GM23338 (cell line): ENCODE measurements at regions not wholly inside any gene's neighbourhood (a gene's known extent, or its start where the extent isn't known, plus 50 kb on each side); places are given as distances from the start of the nearest gene placed in this dataset.

Experiments
- ATAC-seq: fragments of 200-7000 bp; cut with Tn5 transposase; 3 replicates; pipeline ENCODE4 v1.9.1; 2020
- DNase-seq: peaks from one replicate; pipeline ENCODE4 v3.0.0-alpha.2; 2015; ENCODE audit warnings: low spot score
- H2AFZ ChIP-seq: fragments of 200-600 bp; sonication (generic); 2 replicates; pipeline ENCODE4 v1.8.0; 2016; ENCODE audit warnings: antibody characterized with exemption, mild to moderate bottlenecking, moderate library complexity
- H3F3A ChIP-seq: fragments of 200-600 bp; sonication (generic); replicated peaks from 2 replicates; pipeline ENCODE4 v1.8.0; 2017; ENCODE audit warnings: antibody characterized with exemption, mixed run types, low read depth
- H3K27ac ChIP-seq: fragments of 200-600 bp; sonication (generic); 2 replicates; pipeline ENCODE4 v1.6.1; 2016; ENCODE audit warnings: low read depth
- H3K27me3 ChIP-seq: fragments of 200-600 bp; sonication (generic); 2 replicates; pipeline ENCODE4 v1.8.0; 2016; ENCODE audit warnings: mild to moderate bottlenecking, mixed run types, moderate library complexity; ENCODE audit not compliant: insufficient read depth
- H3K36me3 ChIP-seq: fragments of 200-600 bp; sonication (generic); 2 replicates; pipeline ENCODE4 v1.8.0; 2016; ENCODE audit warnings: mild to moderate bottlenecking; ENCODE audit not compliant: insufficient read depth
- H3K4me1 ChIP-seq: fragments of 200-600 bp; sonication (generic); 2 replicates; pipeline ENCODE4 v1.8.0; 2016; ENCODE audit warnings: mild to moderate bottlenecking, moderate library complexity; ENCODE audit not compliant: insufficient read depth
- H3K4me2 ChIP-seq: fragments of 200-600 bp; sonication (generic); 2 replicates; pipeline ENCODE4 v1.7.1; 2017; ENCODE audit warnings: mixed run types
- H3K4me3 ChIP-seq: fragments of 200-600 bp; sonication (generic); 2 replicates; pipeline ENCODE4 v1.6.1; 2016; ENCODE audit warnings: mixed run types
- H3K79me2 ChIP-seq: fragments of 200-600 bp; sonication (generic); replicated peaks from 2 replicates; pipeline ENCODE4 v1.8.0; 2017; ENCODE audit warnings: mild to moderate bottlenecking; ENCODE audit not compliant: insufficient read depth
- H3K9me2 ChIP-seq: fragments of 200-600 bp; sonication (generic); 2 replicates; pipeline ENCODE4 v1.8.0; 2017; ENCODE audit not compliant: insufficient read depth
- H4K20me1 ChIP-seq: fragments of 200-600 bp; sonication (generic); replicated peaks from 2 replicates; pipeline ENCODE4 v1.8.0; 2017; ENCODE audit warnings: mild to moderate bottlenecking; ENCODE audit not compliant: insufficient read depth
- H3K27ac Mint-ChIP-seq: 2 replicates; pipeline ENCODE4 v1.8.0; 2020; ENCODE audit warnings: inconsistent platforms, mild to moderate bottlenecking, moderate library complexity, mixed read lengths
- H3K27me3 Mint-ChIP-seq: 3 replicates; pipeline ENCODE4 v1.8.0; 2022; ENCODE audit warnings: low read depth, mild to moderate bottlenecking, moderate library complexity, mixed read lengths, inconsistent platforms; ENCODE audit not compliant: insufficient read depth, poor library complexity
- H3K36me3 Mint-ChIP-seq: 3 replicates; pipeline ENCODE4 v1.8.0; 2021; ENCODE audit warnings: low read depth, mild to moderate bottlenecking, inconsistent platforms, moderate library complexity, mixed read lengths
- H3K4me1 Mint-ChIP-seq: 3 replicates; pipeline ENCODE4 v1.8.0; 2020; ENCODE audit warnings: mild to moderate bottlenecking, inconsistent platforms, mixed read lengths
- H3K4me3 Mint-ChIP-seq: 3 replicates; pipeline ENCODE4 v1.8.0; 2021; ENCODE audit warnings: moderate library complexity, mild to moderate bottlenecking, inconsistent platforms, mixed read lengths
- H3K9me3 Mint-ChIP-seq: 3 replicates; pipeline ENCODE4 v1.8.0; 2020; ENCODE audit warnings: moderate library complexity, mild to moderate bottlenecking, inconsistent platforms, mixed read lengths
- EZH2 ChIP-seq: fragments of 200-600 bp; sonication (generic); IDR thresholded peaks from one replicate; pipeline ENCODE4 v1.8.0; 2017; ENCODE audit warnings: antibody characterized with exemption, mild to moderate bottlenecking, low read depth; ENCODE audit not compliant: unreplicated experiment
- EZH2phosphoT487 ChIP-seq: fragments of 200-600 bp; sonication (generic); IDR thresholded peaks from one replicate; pipeline ENCODE4 v1.8.1; 2018; ENCODE audit warnings: antibody characterized with exemption; ENCODE audit not compliant: unreplicated experiment
- JUNB ChIP-seq: IDR thresholded peaks from one replicate; pipeline ENCODE4 v1.6.1; 2016; ENCODE audit warnings: antibody characterized with exemption; ENCODE audit not compliant: unreplicated experiment
- NANOG ChIP-seq: IDR thresholded peaks from 2 replicates; pipeline ENCODE4 v1.6.1; 2016; ENCODE audit warnings: antibody characterized with exemption, borderline replicate concordance
- POLR2AphosphoS5 ChIP-seq: IDR thresholded peaks from 2 replicates; pipeline ENCODE4 v1.6.1; 2016; ENCODE audit warnings: antibody characterized with exemption, low read depth
- STAT1 ChIP-seq: IDR thresholded peaks from one replicate; pipeline ENCODE4 v1.6.1; 2016; ENCODE audit warnings: antibody characterized with exemption; ENCODE audit not compliant: unreplicated experiment
- ZNF114 ChIP-seq: fragments of 250-450 bp; sonication (Bioruptor Pico); IDR thresholded peaks from 2 replicates; pipeline ENCODE4 v1.5.0; 2020; ENCODE audit warnings: mild to moderate bottlenecking, moderate library complexity
- TF ChIP-seq, protein P1 (sequence below): IDR thresholded peaks from 2 replicates; pipeline ENCODE4 v1.6.1; 2016; ENCODE audit warnings: antibody characterized with exemption
- TF ChIP-seq, protein P2 (sequence below): IDR thresholded peaks from one replicate; pipeline ENCODE4 v1.6.1; 2018; ENCODE audit warnings: antibody characterized with exemption; ENCODE audit not compliant: unreplicated experiment

DNA sequence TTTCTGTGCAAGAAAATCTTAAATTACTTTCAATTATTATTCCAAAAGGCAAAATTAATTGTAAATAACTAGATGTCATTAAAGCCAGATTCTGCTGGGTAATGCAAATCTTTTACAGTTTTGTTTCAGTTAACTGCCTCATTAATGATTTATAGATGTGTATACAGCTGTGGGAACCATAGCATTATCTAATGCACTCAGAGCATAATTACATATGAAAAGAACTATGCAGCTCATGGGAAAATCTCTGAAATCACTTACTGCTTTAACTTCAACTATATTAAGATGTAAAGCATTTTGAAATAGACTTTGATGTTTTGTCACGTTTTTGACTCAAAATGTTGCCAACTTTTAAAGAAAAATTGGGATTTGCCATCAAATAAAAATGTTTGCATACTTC, 630.3 kb upstream of the KLHL4 start:
- no peaks in the 10 kb centered on the region for H3K36me3 ChIP-seq
- Mint-ChIP-seq H3K9me3 (no peaks in the 10 kb centered on the region), H3K4me1 (no peaks in the 10 kb centered on the region), H3K36me3 (no peaks in the 10 kb centered on the region), H3K4me3 (no peak overlapping the region), H3K27me3 (no peaks in the 10 kb centered on the region), H3K27ac (no peak overlapping the region)
- no peaks in the 10 kb centered on the region for H3K27me3 ChIP-seq
- H3F3A ChIP-seq, result no peaks in the 10 kb centered on the region
- no peak overlapping the region for H3K27ac ChIP-seq
- no peaks in the 10 kb centered on the region for H3K4me1 ChIP-seq
- H3K4me3 ChIP-seq, result no peak overlapping the region
- H3K79me2 ChIP-seq, result no peaks in the 10 kb centered on the region
- no peak for ATAC-seq
- no peak for DNase-seq
- no peak for TF ChIP-seq NANOG
- TF ChIP-seq, protein P1, sequence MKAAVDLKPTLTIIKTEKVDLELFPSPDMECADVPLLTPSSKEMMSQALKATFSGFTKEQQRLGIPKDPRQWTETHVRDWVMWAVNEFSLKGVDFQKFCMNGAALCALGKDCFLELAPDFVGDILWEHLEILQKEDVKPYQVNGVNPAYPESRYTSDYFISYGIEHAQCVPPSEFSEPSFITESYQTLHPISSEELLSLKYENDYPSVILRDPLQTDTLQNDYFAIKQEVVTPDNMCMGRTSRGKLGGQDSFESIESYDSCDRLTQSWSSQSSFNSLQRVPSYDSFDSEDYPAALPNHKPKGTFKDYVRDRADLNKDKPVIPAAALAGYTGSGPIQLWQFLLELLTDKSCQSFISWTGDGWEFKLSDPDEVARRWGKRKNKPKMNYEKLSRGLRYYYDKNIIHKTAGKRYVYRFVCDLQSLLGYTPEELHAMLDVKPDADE, result no peak
- H2AFZ ChIP-seq, result no peak overlapping the region
- no peak overlapping the region for H3K4me2 ChIP-seq
- no peaks in the 10 kb centered on the region for H4K20me1 ChIP-seq
- H3K9me2 ChIP-seq, result no peaks in the 10 kb centered on the region

DNA sequence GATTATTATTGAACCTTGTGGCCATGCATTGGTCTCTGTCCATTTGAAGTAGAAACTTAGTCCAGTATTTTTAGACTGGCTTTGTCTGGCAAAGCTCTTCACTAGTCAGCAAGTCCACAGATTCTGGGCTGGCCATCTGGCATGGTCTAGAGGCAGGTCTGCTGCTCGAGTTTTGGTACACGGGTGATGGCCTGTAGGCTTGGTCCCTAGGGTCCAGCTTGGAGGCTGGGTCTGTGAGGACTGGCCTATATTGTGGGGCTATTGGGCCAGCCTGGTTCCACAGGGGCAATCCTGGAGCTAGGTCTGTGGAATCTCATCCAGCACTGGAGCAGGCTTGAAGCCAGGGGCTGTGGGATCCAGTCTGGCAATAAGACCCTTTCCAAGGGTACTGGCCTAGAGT, 607.6 kb upstream of the KLHL4 start:
- Mint-ChIP-seq H3K36me3 (no peaks in the 10 kb centered on the region), H3K27ac (no peak overlapping the region), H3K27me3 (no peaks in the 10 kb centered on the region), H3K9me3 (no peaks in the 10 kb centered on the region), H3K4me1 (no peaks in the 10 kb centered on the region), H3K4me3 (no peak overlapping the region)
- Histone ChIP-seq H2AFZ (no peak overlapping the region), H4K20me1 (no peaks in the 10 kb centered on the region), H3K4me1 (no peaks in the 10 kb centered on the region), H3K9me2 (no peaks in the 10 kb centered on the region), H3K27me3 (no peaks in the 10 kb centered on the region), H3K79me2 (no peaks in the 10 kb centered on the region), H3K36me3 (no peaks in the 10 kb centered on the region), H3K27ac (no peak overlapping the region), H3K4me3 (no peak overlapping the region), H3F3A (no peaks in the 10 kb centered on the region), H3K4me2 (no peak overlapping the region)
- ATAC-seq (no peak), DNase-seq (no peak)
- TF ChIP-seq POLR2AphosphoS5 (no peak), EZH2phosphoT487 (no peak), JUNB (no peak)

DNA sequence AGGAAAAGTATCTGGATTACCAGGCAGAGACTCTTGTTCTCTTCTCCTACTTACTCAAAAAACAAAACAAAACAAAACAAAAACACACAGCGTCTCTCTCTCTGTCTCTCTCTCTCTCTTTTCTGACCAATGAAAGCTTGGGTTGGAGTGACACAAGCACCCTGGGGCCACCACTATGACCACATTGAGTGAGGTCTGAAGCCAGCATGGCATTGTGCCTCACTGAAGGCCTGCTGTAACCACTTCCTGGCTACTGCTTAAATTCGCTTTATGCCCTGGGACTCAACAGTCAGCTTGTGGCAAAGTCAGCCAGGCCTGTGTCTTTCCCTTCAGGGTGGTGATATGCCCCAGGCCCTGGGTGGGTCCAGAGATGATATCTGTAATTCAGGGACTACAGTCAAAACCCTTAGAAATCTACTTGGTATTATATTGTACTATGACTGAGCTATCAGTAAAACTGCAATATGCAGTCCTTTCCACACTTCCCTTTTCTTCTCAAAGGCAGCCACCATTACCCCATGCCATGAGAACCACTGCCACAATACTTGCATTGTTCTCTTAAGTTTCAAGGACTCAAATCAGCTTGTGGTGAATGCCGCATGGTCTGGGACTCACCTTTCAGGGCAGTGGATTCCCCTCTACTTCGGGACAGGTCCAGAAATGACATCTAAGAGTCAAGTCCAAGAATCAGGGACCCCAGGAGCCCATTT, 606.8 kb upstream of the KLHL4 start:
- Mint-ChIP-seq H3K27me3 (no peaks in the 10 kb centered on the region), H3K27ac (no peak overlapping the region), H3K4me1 (no peaks in the 10 kb centered on the region), H3K4me3 (no peak overlapping the region), H3K9me3 (no peaks in the 10 kb centered on the region), H3K36me3 (no peaks in the 10 kb centered on the region)
- no peak for DNase-seq
- no peak overlapping the region for H3K4me3 ChIP-seq
- no peaks in the 10 kb centered on the region for H3K79me2 ChIP-seq
- no peaks in the 10 kb centered on the region for H3K4me1 ChIP-seq
- H2AFZ ChIP-seq, result no peak overlapping the region
- H3K27me3 ChIP-seq, result no peaks in the 10 kb centered on the region
- ATAC-seq, result no peak
- H3K36me3 ChIP-seq, result no peaks in the 10 kb centered on the region
- no peak overlapping the region for H3K27ac ChIP-seq
- no peak overlapping the region for H3K4me2 ChIP-seq
- H4K20me1 ChIP-seq, result no peaks in the 10 kb centered on the region
- no peaks in the 10 kb centered on the region for H3K9me2 ChIP-seq
- H3F3A ChIP-seq, result no peaks in the 10 kb centered on the region
- no peak for TF ChIP-seq STAT1
- TF ChIP-seq EZH2phosphoT487, result no peak
- TF ChIP-seq, protein P2, sequence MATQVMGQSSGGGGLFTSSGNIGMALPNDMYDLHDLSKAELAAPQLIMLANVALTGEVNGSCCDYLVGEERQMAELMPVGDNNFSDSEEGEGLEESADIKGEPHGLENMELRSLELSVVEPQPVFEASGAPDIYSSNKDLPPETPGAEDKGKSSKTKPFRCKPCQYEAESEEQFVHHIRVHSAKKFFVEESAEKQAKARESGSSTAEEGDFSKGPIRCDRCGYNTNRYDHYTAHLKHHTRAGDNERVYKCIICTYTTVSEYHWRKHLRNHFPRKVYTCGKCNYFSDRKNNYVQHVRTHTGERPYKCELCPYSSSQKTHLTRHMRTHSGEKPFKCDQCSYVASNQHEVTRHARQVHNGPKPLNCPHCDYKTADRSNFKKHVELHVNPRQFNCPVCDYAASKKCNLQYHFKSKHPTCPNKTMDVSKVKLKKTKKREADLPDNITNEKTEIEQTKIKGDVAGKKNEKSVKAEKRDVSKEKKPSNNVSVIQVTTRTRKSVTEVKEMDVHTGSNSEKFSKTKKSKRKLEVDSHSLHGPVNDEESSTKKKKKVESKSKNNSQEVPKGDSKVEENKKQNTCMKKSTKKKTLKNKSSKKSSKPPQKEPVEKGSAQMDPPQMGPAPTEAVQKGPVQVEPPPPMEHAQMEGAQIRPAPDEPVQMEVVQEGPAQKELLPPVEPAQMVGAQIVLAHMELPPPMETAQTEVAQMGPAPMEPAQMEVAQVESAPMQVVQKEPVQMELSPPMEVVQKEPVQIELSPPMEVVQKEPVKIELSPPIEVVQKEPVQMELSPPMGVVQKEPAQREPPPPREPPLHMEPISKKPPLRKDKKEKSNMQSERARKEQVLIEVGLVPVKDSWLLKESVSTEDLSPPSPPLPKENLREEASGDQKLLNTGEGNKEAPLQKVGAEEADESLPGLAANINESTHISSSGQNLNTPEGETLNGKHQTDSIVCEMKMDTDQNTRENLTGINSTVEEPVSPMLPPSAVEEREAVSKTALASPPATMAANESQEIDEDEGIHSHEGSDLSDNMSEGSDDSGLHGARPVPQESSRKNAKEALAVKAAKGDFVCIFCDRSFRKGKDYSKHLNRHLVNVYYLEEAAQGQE, result no peak
- TF ChIP-seq EZH2, result no peak
- no peak for TF ChIP-seq POLR2AphosphoS5
- no peak for TF ChIP-seq ZNF114 (CRISPR knock-in tag)
- TF ChIP-seq NANOG, result no peak
